NCI-H2107 treated with DMSO at 0.1 percent for 48 hours (cell line): ENCODE measurements at regions not wholly inside any gene's neighbourhood (a gene's known extent, or its start where the extent isn't known, plus 50 kb on each side); places are given as distances from the start of the nearest gene placed in this dataset.

Source experiments
- DNase-seq: peaks from one replicate; lab custom pipeline; 2025; ENCODE audit not compliant: unreplicated experiment; lab: John Stamatoyannopoulos, UW

- DNase-seq = no peak
These were observed 73.2 kb upstream of the NKX1-1 start for GRCh38 chr4:1479454-1479853.

GRCh38 chr4:1478766-1479355 is 72.6 kb upstream of the NKX1-1 start:
- no peak for DNase-seq

GRCh38 chr4:1477045-1477840 is 71.0 kb upstream of the NKX1-1 start:
- DNase-seq = no peak

GRCh38 chr4:1476140-1476513 is 69.9 kb upstream of the NKX1-1 start:
- no peak for DNase-seq

GRCh38 chr4:1475277-1476139 is 69.3 kb upstream of the NKX1-1 start:
- DNase-seq = no peak

GRCh38 chr4:1474126-1475090 is 68.2 kb upstream of the NKX1-1 start:
- no peak for DNase-seq

GRCh38 chr4:1473718-1474117 is 67.5 kb upstream of the NKX1-1 start:
- no peak for DNase-seq

- DNase-seq = no peak
These were observed 66.8 kb upstream of the NKX1-1 start for GRCh38 chr4:1472911-1473518.

GRCh38 chr4:1472148-1472797 is 66.0 kb upstream of the NKX1-1 start:
- no peak for DNase-seq

GRCh38 chr4:1471443-1472147 is 65.4 kb upstream of the NKX1-1 start:
- no peak for DNase-seq

GRCh38 chr4:1470816-1471442 is 64.7 kb upstream of the NKX1-1 start:
- DNase-seq = no peak

GRCh38 chr4:1470393-1470670 is 64.1 kb upstream of the NKX1-1 start:
- no peak for DNase-seq

GRCh38 chr4:1469607-1470392 is 63.6 kb upstream of the NKX1-1 start:
- no peak for DNase-seq

GRCh38 chr4:1469043-1469442 is 62.8 kb upstream of the NKX1-1 start:
- DNase-seq = no peak

- no peak for DNase-seq
These were observed 61.6 kb upstream of the NKX1-1 start for GRCh38 chr4:1467581-1468458.

- DNase-seq = no peak
These were observed 60.6 kb upstream of the NKX1-1 start for GRCh38 chr4:1466863-1467165.
